Left ventricle myocardium inferior (tissue), 1 donor: ENCODE measurements at regions not wholly inside any gene's neighbourhood (a gene's known extent, or its start where the extent isn't known, plus 50 kb on each side); places are given as distances from the start of the nearest gene placed in this dataset.

ENCODE experiments used
- DNase-seq: peaks from one replicate; pipeline ENCODE4 v3.0.0-alpha.2; 2020
- H3K27ac ChIP-seq: fragments of 200-600 bp; replicated peaks from 2 replicates; pipeline ENCODE4 v1.8.0; 2021
- H3K27me3 ChIP-seq: fragments of 200-600 bp; 2 replicates; pipeline ENCODE4 v1.8.0; 2021; ENCODE audit warnings: low read depth
- H3K36me3 ChIP-seq: fragments of 200-600 bp; 2 replicates; pipeline ENCODE4 v1.8.0; 2021
- H3K4me1 ChIP-seq: fragments of 200-600 bp; 2 replicates; pipeline ENCODE4 v1.8.0; 2021
- H3K4me3 ChIP-seq: fragments of 200-600 bp; 2 replicates; pipeline ENCODE4 v1.8.0; 2021; ENCODE audit warnings: mild to moderate bottlenecking, moderate library complexity
- H3K9me3 ChIP-seq: fragments of 200-600 bp; replicated peaks from 2 replicates; pipeline ENCODE4 v1.8.0; 2021
- intact Hi-C: fragments of 100-400 bp; cut with micrococcal nuclease; formaldehyde crosslinking; loops from one replicate; pipeline ENCODE4 v1.11.0; 2022
- TF ChIP-seq, protein P1 (sequence below): fragments of 200-600 bp; IDR thresholded peaks from 2 replicates; pipeline ENCODE4 v1.8.0; 2021; ENCODE audit warnings: antibody characterized with exemption, mild to moderate bottlenecking, borderline replicate concordance
- donor health status: DM: no; HTN: yes; CAD: no; lungs with severe emphysema.

DNA sequence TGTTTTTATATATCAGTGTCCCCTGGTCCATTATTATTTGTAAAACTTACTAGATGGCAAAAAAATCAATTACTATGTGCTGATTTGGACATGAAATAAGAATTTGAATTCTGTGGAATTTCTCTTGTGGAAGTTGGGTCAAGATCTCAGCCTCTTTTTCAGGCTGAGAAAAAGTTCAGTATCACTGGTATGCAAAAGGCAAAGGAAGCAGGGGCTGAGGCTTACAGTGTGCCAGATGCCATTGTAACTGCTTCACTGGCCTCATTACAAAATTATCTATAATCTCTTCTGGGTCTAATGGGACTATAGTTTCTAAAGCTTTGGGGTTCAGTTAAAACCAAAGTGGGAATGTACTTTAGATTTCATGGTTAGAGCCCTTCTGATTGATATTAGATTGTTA lies 125.9 kb upstream of the SLC7A14 start:
- peaks cover 21% of the 10 kb centered on the region for H3K9me3 ChIP-seq
- TF ChIP-seq, protein P1, sequence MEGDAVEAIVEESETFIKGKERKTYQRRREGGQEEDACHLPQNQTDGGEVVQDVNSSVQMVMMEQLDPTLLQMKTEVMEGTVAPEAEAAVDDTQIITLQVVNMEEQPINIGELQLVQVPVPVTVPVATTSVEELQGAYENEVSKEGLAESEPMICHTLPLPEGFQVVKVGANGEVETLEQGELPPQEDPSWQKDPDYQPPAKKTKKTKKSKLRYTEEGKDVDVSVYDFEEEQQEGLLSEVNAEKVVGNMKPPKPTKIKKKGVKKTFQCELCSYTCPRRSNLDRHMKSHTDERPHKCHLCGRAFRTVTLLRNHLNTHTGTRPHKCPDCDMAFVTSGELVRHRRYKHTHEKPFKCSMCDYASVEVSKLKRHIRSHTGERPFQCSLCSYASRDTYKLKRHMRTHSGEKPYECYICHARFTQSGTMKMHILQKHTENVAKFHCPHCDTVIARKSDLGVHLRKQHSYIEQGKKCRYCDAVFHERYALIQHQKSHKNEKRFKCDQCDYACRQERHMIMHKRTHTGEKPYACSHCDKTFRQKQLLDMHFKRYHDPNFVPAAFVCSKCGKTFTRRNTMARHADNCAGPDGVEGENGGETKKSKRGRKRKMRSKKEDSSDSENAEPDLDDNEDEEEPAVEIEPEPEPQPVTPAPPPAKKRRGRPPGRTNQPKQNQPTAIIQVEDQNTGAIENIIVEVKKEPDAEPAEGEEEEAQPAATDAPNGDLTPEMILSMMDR: no peak
- H3K4me3 ChIP-seq: no peak overlapping the region
- no peaks in the 10 kb centered on the region for H3K36me3 ChIP-seq
- no peak overlapping the region for H3K27ac ChIP-seq
- DNase-seq: no peak
- H3K27me3 ChIP-seq: no peaks in the 10 kb centered on the region
- intact Hi-C loops: no loop called here
- no peaks in the 10 kb centered on the region for H3K4me1 ChIP-seq

DNA sequence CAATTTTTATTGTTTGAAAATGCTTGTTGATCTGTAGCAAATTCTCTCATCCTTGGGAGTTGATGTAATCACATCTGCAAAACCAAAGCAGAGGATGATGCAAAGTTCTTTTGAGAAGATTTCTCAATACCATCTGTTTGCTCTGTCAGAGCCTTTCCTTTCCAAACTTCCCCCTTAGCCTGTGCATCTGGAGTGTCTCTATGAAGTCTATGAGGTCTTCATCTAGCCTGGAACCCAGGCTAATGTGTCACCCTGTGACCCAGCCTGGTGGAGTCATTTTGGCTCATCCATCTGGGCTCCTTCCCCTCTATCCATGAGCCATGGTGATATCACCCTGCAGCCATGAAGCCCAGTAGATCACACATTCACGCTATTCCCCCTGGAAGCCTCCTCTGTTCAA lies 123.2 kb upstream of the SLC7A14 start:
- H3K36me3 ChIP-seq: no peaks in the 10 kb centered on the region
- no peak overlapping the region for H3K27ac ChIP-seq
- TF ChIP-seq, protein P1: no peak
- intact Hi-C loops: no loop called here
- no peaks in the 10 kb centered on the region for H3K27me3 ChIP-seq
- H3K4me1 ChIP-seq: no peaks in the 10 kb centered on the region
- peaks cover 21% of the 10 kb centered on the region for H3K9me3 ChIP-seq
- no peak overlapping the region for H3K4me3 ChIP-seq
- DNase-seq: peak; percentile 26

DNA sequence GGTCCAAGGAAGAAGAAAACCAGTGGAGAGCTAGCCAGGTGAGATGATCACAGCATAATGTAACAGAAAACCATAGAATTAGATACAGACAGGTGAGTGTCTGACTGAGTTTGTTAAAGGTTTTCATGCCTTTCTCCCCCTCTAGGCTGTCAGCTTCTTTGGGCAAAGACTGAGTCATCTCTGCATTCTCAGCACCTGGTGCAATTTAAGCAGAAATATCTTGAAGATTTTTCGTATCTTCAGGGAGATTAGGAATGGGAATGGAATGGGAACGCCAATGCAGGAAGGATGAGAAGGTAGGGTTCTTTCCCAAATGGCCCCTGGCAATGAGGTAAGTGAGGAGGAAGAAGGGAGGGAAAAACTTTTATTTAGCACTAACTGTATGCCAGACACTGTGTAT lies 122.0 kb upstream of the SLC7A14 start:
- intact Hi-C loops: no loop called here
- DNase-seq: no peak

DNA sequence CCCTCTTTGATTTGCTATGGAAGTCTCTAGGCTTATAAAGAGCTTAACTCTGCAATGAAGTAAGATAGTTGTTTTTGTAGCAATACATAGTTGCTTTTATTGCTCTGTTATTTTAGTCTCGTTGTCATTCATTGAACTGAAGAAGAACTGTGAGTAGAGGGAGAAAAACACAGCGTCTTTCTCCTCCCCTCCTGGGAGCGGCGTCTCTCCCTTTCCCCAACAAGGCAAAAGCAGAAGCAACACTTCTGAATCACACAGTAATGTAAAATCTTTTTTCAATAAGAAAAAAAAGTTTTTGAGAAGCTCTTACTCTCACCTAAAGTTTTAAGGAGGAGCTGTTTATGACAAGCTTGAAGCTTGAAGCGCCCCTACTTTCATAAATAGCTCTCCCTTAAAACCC lies 119.3 kb upstream of the SLC7A14 start:
- Histone ChIP-seq H3K4me1 (no peaks in the 10 kb centered on the region), H3K36me3 (no peaks in the 10 kb centered on the region), H3K9me3 (peaks cover 15% of the 10 kb centered on the region), H3K27ac (no peak overlapping the region), H3K4me3 (no peak overlapping the region), H3K27me3 (no peaks in the 10 kb centered on the region)
- intact Hi-C loops: no loop called here
- DNase-seq: no peak
- TF ChIP-seq, protein P1: no peak

More for the DNA sequence above, 122.0 kb upstream of the SLC7A14 start:
- Histone ChIP-seq H3K36me3 (no peaks in the 10 kb centered on the region), H3K9me3 (peaks cover 21% of the 10 kb centered on the region), H3K4me3 (no peak overlapping the region), H3K27me3 (no peaks in the 10 kb centered on the region), H3K27ac (no peak overlapping the region), H3K4me1 (no peaks in the 10 kb centered on the region)
- TF ChIP-seq, protein P1: no peak

DNA sequence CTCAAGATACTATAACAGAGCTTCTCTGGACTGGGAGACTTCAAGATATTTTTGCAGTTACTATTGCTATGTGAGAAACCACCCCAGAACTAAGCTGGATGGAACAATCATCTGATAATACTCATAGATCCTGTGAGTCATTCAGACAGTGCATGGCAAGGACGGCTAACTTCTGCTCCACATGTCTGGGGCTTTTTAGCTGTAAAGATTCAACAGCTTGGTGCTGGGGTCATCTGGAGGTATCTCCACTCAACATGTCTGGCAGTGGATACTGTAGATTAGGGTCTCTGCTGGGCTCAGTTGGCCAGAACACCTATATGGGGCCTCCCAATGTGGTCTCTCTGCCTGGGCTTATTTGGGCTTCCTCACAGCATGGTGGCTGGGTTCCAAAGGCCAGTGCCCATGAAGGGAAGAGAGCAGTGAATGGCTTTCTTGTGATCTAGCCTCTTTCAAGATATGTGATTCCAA lies 117.3 kb upstream of the SLC7A14 start:
- no peaks in the 10 kb centered on the region for H3K36me3 ChIP-seq
- peaks cover 6% of the 10 kb centered on the region for H3K4me1 ChIP-seq
- no peaks in the 10 kb centered on the region for H3K27me3 ChIP-seq
- intact Hi-C loops: no loop called here
- no peaks in the 10 kb centered on the region for H3K9me3 ChIP-seq
- no peak for DNase-seq
- no peak overlapping the region for H3K27ac ChIP-seq
- no peak overlapping the region for H3K4me3 ChIP-seq
- TF ChIP-seq, protein P1: no peak
